ENCODE measurements at regions not wholly inside any gene's neighbourhood (a gene's known extent, or its start where the extent isn't known, plus 50 kb on each side); places are given as distances from the start of the nearest gene placed in this dataset.

GRCh38 chr5:15079566-15079965 lies 208.0 kb upstream of the ANKH start:
- H3K9me3 ChIP-seq: no peaks in the 10 kb centered on the region
- no peaks in the 10 kb centered on the region for H3K4me1 ChIP-seq
- H3K27me3 ChIP-seq: peaks cover 3% of the 10 kb centered on the region; the same call in 1 of the 2 replicates
- no peaks in the 10 kb centered on the region for H3K36me3 ChIP-seq
- no peak for TF ChIP-seq CTCF (IDR thresholded peaks at IDR 0.05; ENCODE audit: low read depth, low read length)
- no peak overlapping the region for H3K4me3 ChIP-seq (ENCODE audit: low read depth, low read length)
- no peak for DNase-seq

DNA sequence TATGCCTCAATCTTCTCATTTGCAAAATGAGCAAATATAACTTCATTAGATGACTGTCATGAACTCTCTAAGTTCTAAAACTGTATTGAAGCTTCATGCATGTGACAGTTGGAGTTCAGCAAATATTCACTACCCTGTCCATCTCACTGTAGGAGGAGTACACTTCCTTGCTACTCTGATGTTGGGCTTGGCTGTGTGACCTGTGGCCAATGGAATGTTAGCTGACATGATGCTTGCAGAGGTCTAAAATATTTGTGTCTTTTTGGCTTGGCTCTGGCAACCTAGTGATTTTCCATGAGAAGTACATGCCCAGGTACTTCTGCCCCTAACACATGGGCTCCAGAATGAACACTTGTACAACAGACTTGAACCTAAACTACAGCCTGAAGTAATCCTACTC lies 203.1 kb upstream of the ANKH start:
- H3K4me3 ChIP-seq (ENCODE audit: low read depth, low read length): no peak overlapping the region
- DNase-seq: no peak
- no peaks in the 10 kb centered on the region for H3K4me1 ChIP-seq
- H3K27me3 ChIP-seq: no peaks in the 10 kb centered on the region
- no peaks in the 10 kb centered on the region for H3K36me3 ChIP-seq
- no peak for TF ChIP-seq CTCF (IDR thresholded peaks at IDR 0.05; ENCODE audit: low read depth, low read length)
- H3K9me3 ChIP-seq: no peaks in the 10 kb centered on the region

GRCh38 chr5:15073453-15073852 lies 201.9 kb upstream of the ANKH start:
- DNase-seq: peak; percentile 25
- no peaks in the 10 kb centered on the region for H3K9me3 ChIP-seq
- no peak overlapping the region for H3K4me3 ChIP-seq (ENCODE audit: low read depth, low read length)
- H3K36me3 ChIP-seq: no peaks in the 10 kb centered on the region
- H3K27me3 ChIP-seq: no peaks in the 10 kb centered on the region
- no peak for TF ChIP-seq CTCF (IDR thresholded peaks at IDR 0.05; ENCODE audit: low read depth, low read length)
- H3K4me1 ChIP-seq: no peaks in the 10 kb centered on the region

DNA sequence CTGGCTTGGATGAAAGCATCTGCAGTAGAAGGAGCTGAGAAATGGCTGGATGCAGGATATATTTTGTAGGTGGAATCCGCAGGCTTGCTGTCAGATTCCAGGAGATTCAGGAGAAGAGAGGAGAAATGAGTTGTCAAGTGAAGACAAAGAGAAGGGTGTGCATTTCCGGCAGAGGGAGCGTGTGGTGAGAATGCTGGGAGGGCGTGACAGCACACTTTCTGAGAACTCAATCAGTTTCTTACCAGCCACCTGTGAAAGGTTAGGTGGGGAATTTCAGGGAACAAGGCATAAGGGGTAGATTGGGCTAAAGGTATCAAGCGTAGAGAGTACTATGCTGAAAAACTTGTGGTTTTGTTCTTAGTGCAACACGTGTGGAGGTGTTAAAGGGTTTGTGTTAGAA lies 199.3 kb upstream of the ANKH start:
- H3K27me3 ChIP-seq: no peaks in the 10 kb centered on the region; the same call in 1 of the 2 replicates
- no peaks in the 10 kb centered on the region for H3K36me3 ChIP-seq
- DNase-seq: no peak
- H3K9me3 ChIP-seq: no peaks in the 10 kb centered on the region
- H3K4me3 ChIP-seq (ENCODE audit: low read depth, low read length): no peak overlapping the region
- TF ChIP-seq CTCF (IDR thresholded peaks at IDR 0.05; ENCODE audit: low read depth, low read length): no peak
- no peaks in the 10 kb centered on the region for H3K4me1 ChIP-seq

DNA sequence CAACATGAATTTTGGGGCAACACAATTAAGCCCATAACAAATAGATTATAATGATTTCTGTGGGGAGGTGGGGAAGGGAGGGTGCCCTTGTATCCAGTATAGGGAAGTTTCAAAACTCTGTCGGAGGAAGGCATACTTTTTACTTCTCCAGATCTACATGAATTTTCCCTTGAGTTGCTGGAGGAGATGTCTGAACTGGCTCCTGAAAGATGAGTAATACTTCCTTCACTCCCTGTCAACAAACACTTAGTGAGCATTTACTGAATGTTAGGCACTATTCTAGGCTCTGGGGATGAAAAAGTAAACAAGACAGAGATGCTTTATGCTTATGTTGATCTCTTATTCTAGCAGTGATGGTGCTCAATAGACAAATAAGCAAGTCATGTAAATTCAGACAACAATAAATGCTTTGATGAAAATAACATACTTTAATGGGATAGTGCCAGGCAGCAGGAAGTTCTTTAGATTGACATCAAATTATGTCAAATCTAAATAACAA lies 197.9 kb upstream of the ANKH start:
- no peaks in the 10 kb centered on the region for H3K36me3 ChIP-seq
- no peak for DNase-seq
- H3K4me1 ChIP-seq: no peaks in the 10 kb centered on the region
- no peaks in the 10 kb centered on the region for H3K9me3 ChIP-seq
- no peaks in the 10 kb centered on the region; the same call in none of the 2 replicates for H3K27me3 ChIP-seq
- no peak overlapping the region for H3K4me3 ChIP-seq (ENCODE audit: low read depth, low read length)
- no peak for TF ChIP-seq CTCF (IDR thresholded peaks at IDR 0.05; ENCODE audit: low read depth, low read length)

GRCh38 chr5:15065091-15065490 lies 193.5 kb upstream of the ANKH start:
- no peaks in the 10 kb centered on the region; the same call in none of the 2 replicates for H3K27me3 ChIP-seq
- H3K9me3 ChIP-seq: no peaks in the 10 kb centered on the region
- no peak for DNase-seq
- no peaks in the 10 kb centered on the region for H3K4me1 ChIP-seq
- H3K36me3 ChIP-seq: no peaks in the 10 kb centered on the region
- TF ChIP-seq CTCF (IDR thresholded peaks at IDR 0.05; ENCODE audit: low read depth, low read length): no peak
- H3K4me3 ChIP-seq (ENCODE audit: low read depth, low read length): no peak overlapping the region

Measured in BE2C (cell line).